ENCODE measurements at regions not wholly inside any gene's neighbourhood (a gene's known extent, or its start where the extent isn't known, plus 50 kb on each side); places are given as distances from the start of the nearest gene placed in this dataset.

DNA sequence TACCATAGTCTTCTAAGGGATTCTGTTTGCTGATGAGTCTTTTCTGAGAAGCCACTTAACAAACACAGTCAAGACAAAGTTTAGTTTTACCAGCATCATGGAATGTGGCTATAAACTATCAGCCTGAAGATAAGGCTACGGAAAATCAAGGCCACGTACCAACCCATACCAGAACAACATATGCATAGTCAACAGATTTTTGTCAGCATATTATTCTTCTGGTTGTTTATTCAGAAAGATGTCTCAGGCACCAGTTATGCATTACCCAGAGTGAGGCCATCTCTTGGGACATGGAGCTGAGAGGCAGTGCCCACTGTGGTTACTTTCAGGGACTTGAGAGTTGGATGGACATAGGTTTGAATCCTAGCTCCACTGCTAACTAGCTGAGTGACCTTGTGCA is 60.4 kb downstream of the SOX2 start:
- Histone ChIP-seq H3K4me1 (no peaks in the 10 kb centered on the region), H3K4me3 (ENCODE audit: low read depth, low read length) (no peak overlapping the region), H3K27me3 (replicated peaks; ENCODE audit: control insufficient read depth, insufficient read depth, low read length) (no peaks in the 10 kb centered on the region), H3K9me3 (no peaks in the 10 kb centered on the region), H3K36me3 (ENCODE audit: control insufficient read depth, insufficient read depth, low read length) (no peaks in the 10 kb centered on the region)
- CTCF ChIA-PET = no interaction called here
- TF ChIP-seq, protein P1, sequence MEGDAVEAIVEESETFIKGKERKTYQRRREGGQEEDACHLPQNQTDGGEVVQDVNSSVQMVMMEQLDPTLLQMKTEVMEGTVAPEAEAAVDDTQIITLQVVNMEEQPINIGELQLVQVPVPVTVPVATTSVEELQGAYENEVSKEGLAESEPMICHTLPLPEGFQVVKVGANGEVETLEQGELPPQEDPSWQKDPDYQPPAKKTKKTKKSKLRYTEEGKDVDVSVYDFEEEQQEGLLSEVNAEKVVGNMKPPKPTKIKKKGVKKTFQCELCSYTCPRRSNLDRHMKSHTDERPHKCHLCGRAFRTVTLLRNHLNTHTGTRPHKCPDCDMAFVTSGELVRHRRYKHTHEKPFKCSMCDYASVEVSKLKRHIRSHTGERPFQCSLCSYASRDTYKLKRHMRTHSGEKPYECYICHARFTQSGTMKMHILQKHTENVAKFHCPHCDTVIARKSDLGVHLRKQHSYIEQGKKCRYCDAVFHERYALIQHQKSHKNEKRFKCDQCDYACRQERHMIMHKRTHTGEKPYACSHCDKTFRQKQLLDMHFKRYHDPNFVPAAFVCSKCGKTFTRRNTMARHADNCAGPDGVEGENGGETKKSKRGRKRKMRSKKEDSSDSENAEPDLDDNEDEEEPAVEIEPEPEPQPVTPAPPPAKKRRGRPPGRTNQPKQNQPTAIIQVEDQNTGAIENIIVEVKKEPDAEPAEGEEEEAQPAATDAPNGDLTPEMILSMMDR (IDR thresholded peaks at IDR 0.05; ENCODE audit: insufficient read depth in 1 of 2, low read depth in 1 of 2, low read length in 1 of 2, severe bottlenecking in 1 of 2, unreplicated experiment in 1 of 2) = no peak
- H3K4me3 Mint-ChIP-seq (ENCODE audit: unreplicated experiment) = no peak overlapping the region
- no peaks in the 10 kb centered on the region for H3K27me3 Mint-ChIP-seq (ENCODE audit: insufficient read depth, unreplicated experiment)
- POLR2A ChIA-PET = no interaction called here
- no peaks in the 10 kb centered on the region for H3K36me3 Mint-ChIP-seq (ENCODE audit: insufficient read depth, unreplicated experiment)
- no peaks in the 10 kb centered on the region for H3K4me1 Mint-ChIP-seq (ENCODE audit: low read depth, unreplicated experiment)
- H3K27ac Mint-ChIP-seq (ENCODE audit: unreplicated experiment) = no peak overlapping the region
- no TSS peak for BruUV-seq (replicated peaks)
- DNase-seq = no peak
- no peaks in the 10 kb centered on the region for H3K9me3 Mint-ChIP-seq (ENCODE audit: unreplicated experiment)
- intact Hi-C loops (cut with micrococcal nuclease; ENCODE audit: unreplicated experiment) = no loop called here

DNA sequence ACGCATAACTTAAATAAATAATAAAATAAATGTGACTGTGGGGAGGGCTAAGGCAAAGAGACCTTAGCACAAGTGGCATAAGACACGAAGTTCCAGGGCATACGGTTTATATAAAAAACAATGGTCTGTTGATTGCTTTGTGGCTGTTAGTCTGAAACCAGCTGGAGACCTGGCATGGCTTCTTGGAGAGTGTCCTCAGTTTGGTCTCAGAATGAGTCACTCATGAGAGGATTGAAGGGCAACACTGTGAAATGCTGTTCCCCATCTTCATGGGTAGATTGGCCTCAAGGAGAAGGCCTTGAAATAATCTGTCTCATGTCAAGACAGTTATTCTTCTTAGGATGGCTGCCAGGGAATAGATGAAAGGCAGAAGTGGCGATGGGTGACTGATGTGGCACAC is 62.2 kb downstream of the SOX2 start:
- Histone ChIP-seq H3K4me1 (no peaks in the 10 kb centered on the region), H3K36me3 (ENCODE audit: control insufficient read depth, insufficient read depth, low read length) (no peaks in the 10 kb centered on the region), H3K27me3 (replicated peaks; ENCODE audit: control insufficient read depth, insufficient read depth, low read length) (no peaks in the 10 kb centered on the region), H3K9me3 (no peaks in the 10 kb centered on the region), H3K4me3 (ENCODE audit: low read depth, low read length) (no peak overlapping the region)
- H3K27me3 Mint-ChIP-seq (ENCODE audit: insufficient read depth, unreplicated experiment) = no peaks in the 10 kb centered on the region
- no peak overlapping the region for H3K27ac Mint-ChIP-seq (ENCODE audit: unreplicated experiment)
- no TSS peak for BruUV-seq (replicated peaks)
- H3K9me3 Mint-ChIP-seq (ENCODE audit: unreplicated experiment) = no peaks in the 10 kb centered on the region
- POLR2A ChIA-PET = no interaction called here
- H3K36me3 Mint-ChIP-seq (ENCODE audit: insufficient read depth, unreplicated experiment) = no peaks in the 10 kb centered on the region
- no peak overlapping the region for H3K4me3 Mint-ChIP-seq (ENCODE audit: unreplicated experiment)
- no peak for DNase-seq
- TF ChIP-seq, protein P1 (IDR thresholded peaks at IDR 0.05; ENCODE audit: insufficient read depth in 1 of 2, low read depth in 1 of 2, low read length in 1 of 2, severe bottlenecking in 1 of 2, unreplicated experiment in 1 of 2) = no peak
- H3K4me1 Mint-ChIP-seq (ENCODE audit: low read depth, unreplicated experiment) = no peaks in the 10 kb centered on the region
- CTCF ChIA-PET = no interaction called here
- intact Hi-C loops (cut with micrococcal nuclease; ENCODE audit: unreplicated experiment) = no loop called here

DNA sequence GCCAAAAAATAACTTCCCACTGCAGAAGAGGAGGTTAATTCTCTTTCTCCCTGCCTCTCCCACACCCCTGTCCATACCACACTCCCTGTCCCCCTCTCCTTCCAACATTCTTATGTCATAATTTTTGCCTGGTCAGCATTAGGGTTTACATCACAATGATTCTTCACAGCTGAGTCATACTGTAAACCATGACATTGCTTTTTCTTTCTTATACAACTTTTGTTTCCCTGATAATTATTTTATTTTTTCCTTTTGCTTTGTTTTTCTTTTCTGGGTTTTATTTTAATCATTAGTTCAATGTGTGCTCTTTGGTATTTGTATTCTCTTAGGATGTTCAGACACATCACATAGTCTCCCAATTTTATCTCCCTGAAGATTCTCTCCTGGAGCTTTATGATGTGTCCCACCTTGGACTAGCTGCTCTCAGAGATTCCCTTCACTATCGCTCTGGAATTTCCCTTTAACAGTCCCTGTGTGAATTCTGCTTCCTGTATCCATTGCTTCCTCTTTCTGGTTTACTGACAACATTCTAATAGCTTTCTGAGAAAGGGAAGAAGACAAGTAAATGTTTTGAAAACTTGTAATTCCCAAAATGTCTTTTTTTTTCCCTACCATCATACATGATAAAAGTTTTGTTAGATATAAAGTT is 70.7 kb downstream of the SOX2 start:
- Mint-ChIP-seq H3K27me3 (ENCODE audit: insufficient read depth, unreplicated experiment) (no peaks in the 10 kb centered on the region), H3K4me3 (ENCODE audit: unreplicated experiment) (no peak overlapping the region), H3K27ac (ENCODE audit: unreplicated experiment) (no peak overlapping the region), H3K9me3 (ENCODE audit: unreplicated experiment) (no peaks in the 10 kb centered on the region), H3K4me1 (ENCODE audit: low read depth, unreplicated experiment) (peaks cover 9% of the 10 kb centered on the region), H3K36me3 (ENCODE audit: insufficient read depth, unreplicated experiment) (no peaks in the 10 kb centered on the region)
- H3K9me3 ChIP-seq = no peaks in the 10 kb centered on the region
- H3K36me3 ChIP-seq (ENCODE audit: control insufficient read depth, insufficient read depth, low read length) = no peaks in the 10 kb centered on the region
- no TSS peak for BruUV-seq (replicated peaks)
- no peaks in the 10 kb centered on the region for H3K27me3 ChIP-seq (replicated peaks; ENCODE audit: control insufficient read depth, insufficient read depth, low read length)
- ChIA-PET POLR2A (no interaction called here), CTCF (no interaction called here)
- DNase-seq = no peak
- no peak overlapping the region for H3K4me3 ChIP-seq (ENCODE audit: low read depth, low read length)
- TF ChIP-seq, protein P1 (IDR thresholded peaks at IDR 0.05; ENCODE audit: insufficient read depth in 1 of 2, low read depth in 1 of 2, low read length in 1 of 2, severe bottlenecking in 1 of 2, unreplicated experiment in 1 of 2) = no peak
- intact Hi-C loops (cut with micrococcal nuclease; ENCODE audit: unreplicated experiment) = loop anchor here (1.0 kb wide), 1 partner anchor 430 kb away; no protein-coding TSS in a partner anchor
- H3K4me1 ChIP-seq = peaks cover 9% of the 10 kb centered on the region; the same call in 1 of the 2 replicates
